ENCODE measurements at regions not wholly inside any gene's neighbourhood (a gene's known extent, or its start where the extent isn't known, plus 50 kb on each side); places are given as distances from the start of the nearest gene placed in this dataset.

- WGBS (ENCODE audit: insufficient coverage), result no CpG with 5 or more reads among the region's 1 CpG
- Histone ChIP-seq H3K27me3 (ENCODE audit: control insufficient read depth, insufficient read depth, low read length) (no peaks in the 10 kb centered on the region), H3K4me3 (ENCODE audit: low read length) (no peak overlapping the region), H3K36me3 (ENCODE audit: control insufficient read depth, insufficient read depth, low read length) (no peaks in the 10 kb centered on the region), H3K4me1 (ENCODE audit: control insufficient read depth, insufficient read depth, low read length) (no peaks in the 10 kb centered on the region), H3K9me3 (replicated peaks; ENCODE audit: control insufficient read depth, low read depth, low read length) (no peaks in the 10 kb centered on the region), H3K27ac (ENCODE audit: low read length) (no peak overlapping the region)
- no peak for DNase-seq
Observed at GRCh38 chr18:65269375-65269774, 481.4 kb upstream of the CDH7 start.

- no peak overlapping the region for H3K4me3 ChIP-seq (ENCODE audit: low read length)
- no peak for DNase-seq
Observed at GRCh38 chr18:65265761-65266160, 485.1 kb upstream of the CDH7 start.

GRCh38 chr18:65260030-65260429 is 490.8 kb upstream of the CDH7 start:
- WGBS (ENCODE audit: insufficient coverage), result no CpG with 5 or more reads among the region's 2 CpGs
- DNase-seq, result no peak
- H3K27me3 ChIP-seq (ENCODE audit: control insufficient read depth, insufficient read depth, low read length), result no peaks in the 10 kb centered on the region
- no peak overlapping the region for H3K27ac ChIP-seq (ENCODE audit: low read length)
- no peaks in the 10 kb centered on the region for H3K36me3 ChIP-seq (ENCODE audit: control insufficient read depth, insufficient read depth, low read length)
- H3K4me1 ChIP-seq (ENCODE audit: control insufficient read depth, insufficient read depth, low read length), result no peaks in the 10 kb centered on the region
- H3K9me3 ChIP-seq (replicated peaks; ENCODE audit: control insufficient read depth, low read depth, low read length), result no peaks in the 10 kb centered on the region
- no peak overlapping the region for H3K4me3 ChIP-seq (ENCODE audit: low read length)

More at GRCh38 chr18:65265761-65266160, 485.1 kb upstream of the CDH7 start:
- H3K36me3 ChIP-seq (ENCODE audit: control insufficient read depth, insufficient read depth, low read length), result no peaks in the 10 kb centered on the region
- H3K4me1 ChIP-seq (ENCODE audit: control insufficient read depth, insufficient read depth, low read length), result no peaks in the 10 kb centered on the region
- H3K27me3 ChIP-seq (ENCODE audit: control insufficient read depth, insufficient read depth, low read length), result no peaks in the 10 kb centered on the region
- H3K27ac ChIP-seq (ENCODE audit: low read length), result no peak overlapping the region
- H3K9me3 ChIP-seq (replicated peaks; ENCODE audit: control insufficient read depth, low read depth, low read length), result no peaks in the 10 kb centered on the region
- WGBS (ENCODE audit: insufficient coverage), result no CpG with 5 or more reads among the region's 1 CpG

GRCh38 chr18:65259403-65259802 is 491.4 kb upstream of the CDH7 start:
- Histone ChIP-seq H3K4me1 (ENCODE audit: control insufficient read depth, insufficient read depth, low read length) (no peaks in the 10 kb centered on the region), H3K4me3 (ENCODE audit: low read length) (no peak overlapping the region), H3K27me3 (ENCODE audit: control insufficient read depth, insufficient read depth, low read length) (no peaks in the 10 kb centered on the region), H3K27ac (ENCODE audit: low read length) (no peak overlapping the region), H3K36me3 (ENCODE audit: control insufficient read depth, insufficient read depth, low read length) (no peaks in the 10 kb centered on the region), H3K9me3 (replicated peaks; ENCODE audit: control insufficient read depth, low read depth, low read length) (no peaks in the 10 kb centered on the region)
- no peak for DNase-seq
- WGBS (ENCODE audit: insufficient coverage), result no CpG with 5 or more reads among the region's 2 CpGs

- Histone ChIP-seq H3K4me3 (ENCODE audit: low read length) (no peak overlapping the region), H3K9me3 (replicated peaks; ENCODE audit: control insufficient read depth, low read depth, low read length) (no peaks in the 10 kb centered on the region), H3K4me1 (ENCODE audit: control insufficient read depth, insufficient read depth, low read length) (no peaks in the 10 kb centered on the region), H3K27ac (ENCODE audit: low read length) (no peak overlapping the region), H3K27me3 (ENCODE audit: control insufficient read depth, insufficient read depth, low read length) (no peaks in the 10 kb centered on the region), H3K36me3 (ENCODE audit: control insufficient read depth, insufficient read depth, low read length) (no peaks in the 10 kb centered on the region)
- WGBS (ENCODE audit: insufficient coverage), result no CpG with 5 or more reads among the region's 1 CpG
- no peak for DNase-seq
Observed at GRCh38 chr18:65257149-65257548, 493.7 kb upstream of the CDH7 start.

GRCh38 chr18:65255417-65255816 is 495.4 kb upstream of the CDH7 start:
- H3K36me3 ChIP-seq (ENCODE audit: control insufficient read depth, insufficient read depth, low read length), result no peaks in the 10 kb centered on the region
- no peaks in the 10 kb centered on the region for H3K9me3 ChIP-seq (replicated peaks; ENCODE audit: control insufficient read depth, low read depth, low read length)
- no peak overlapping the region for H3K27ac ChIP-seq (ENCODE audit: low read length)
- no peak for DNase-seq
- no peak overlapping the region for H3K4me3 ChIP-seq (ENCODE audit: low read length)
- no CpG with 5 or more reads among the region's 2 CpGs for WGBS (ENCODE audit: insufficient coverage)
- H3K27me3 ChIP-seq (ENCODE audit: control insufficient read depth, insufficient read depth, low read length), result no peaks in the 10 kb centered on the region
- H3K4me1 ChIP-seq (ENCODE audit: control insufficient read depth, insufficient read depth, low read length), result no peaks in the 10 kb centered on the region

GRCh38 chr18:65239787-65240186 is 511.0 kb upstream of the CDH7 start:
- WGBS (ENCODE audit: insufficient coverage), result no CpG with 5 or more reads among the region's 1 CpG

GRCh38 chr18:65235966-65236624 is 514.7 kb upstream of the CDH7 start:
- 28% methylated on average over 4 of the region's 7 CpGs for WGBS (ENCODE audit: insufficient coverage)
- H3K27ac ChIP-seq (ENCODE audit: low read length), result no peak overlapping the region

More at GRCh38 chr18:65239787-65240186, 511.0 kb upstream of the CDH7 start:
- Histone ChIP-seq H3K36me3 (ENCODE audit: control insufficient read depth, insufficient read depth, low read length) (no peaks in the 10 kb centered on the region), H3K4me1 (ENCODE audit: control insufficient read depth, insufficient read depth, low read length) (peaks cover 5% of the 10 kb centered on the region), H3K4me3 (ENCODE audit: low read length) (no peak overlapping the region), H3K27me3 (ENCODE audit: control insufficient read depth, insufficient read depth, low read length) (no peaks in the 10 kb centered on the region), H3K9me3 (replicated peaks; ENCODE audit: control insufficient read depth, low read depth, low read length) (no peaks in the 10 kb centered on the region), H3K27ac (ENCODE audit: low read length) (no peak overlapping the region)
- DNase-seq, result no peak

GRCh38 chr18:65230311-65230710 is 520.5 kb upstream of the CDH7 start:
- WGBS (ENCODE audit: insufficient coverage), result 75% methylated on average over 1 of the region's 4 CpGs

More at GRCh38 chr18:65235966-65236624, 514.7 kb upstream of the CDH7 start:
- Histone ChIP-seq H3K4me1 (ENCODE audit: control insufficient read depth, insufficient read depth, low read length) (peaks cover 5% of the 10 kb centered on the region), H3K36me3 (ENCODE audit: control insufficient read depth, insufficient read depth, low read length) (no peaks in the 10 kb centered on the region), H3K9me3 (replicated peaks; ENCODE audit: control insufficient read depth, low read depth, low read length) (no peaks in the 10 kb centered on the region), H3K27me3 (ENCODE audit: control insufficient read depth, insufficient read depth, low read length) (no peaks in the 10 kb centered on the region), H3K4me3 (ENCODE audit: low read length) (no peak overlapping the region)
- peak; percentile 56 for DNase-seq

GRCh38 chr18:65227970-65228369 is 522.8 kb upstream of the CDH7 start:
- WGBS (ENCODE audit: insufficient coverage), result 60% methylated on average over 1 of the region's 3 CpGs
- no peak for DNase-seq

More at GRCh38 chr18:65230311-65230710, 520.5 kb upstream of the CDH7 start:
- Histone ChIP-seq H3K27me3 (ENCODE audit: control insufficient read depth, insufficient read depth, low read length) (no peaks in the 10 kb centered on the region), H3K9me3 (replicated peaks; ENCODE audit: control insufficient read depth, low read depth, low read length) (no peaks in the 10 kb centered on the region), H3K36me3 (ENCODE audit: control insufficient read depth, insufficient read depth, low read length) (no peaks in the 10 kb centered on the region), H3K4me3 (ENCODE audit: low read length) (no peak overlapping the region), H3K4me1 (ENCODE audit: control insufficient read depth, insufficient read depth, low read length) (no peaks in the 10 kb centered on the region), H3K27ac (ENCODE audit: low read length) (no peak overlapping the region)
- no peak for DNase-seq

GRCh38 chr18:65221736-65222135 is 529.1 kb upstream of the CDH7 start:
- Histone ChIP-seq H3K27ac (ENCODE audit: low read length) (no peak overlapping the region), H3K9me3 (replicated peaks; ENCODE audit: control insufficient read depth, low read depth, low read length) (no peaks in the 10 kb centered on the region), H3K36me3 (ENCODE audit: control insufficient read depth, insufficient read depth, low read length) (no peaks in the 10 kb centered on the region), H3K27me3 (ENCODE audit: control insufficient read depth, insufficient read depth, low read length) (no peaks in the 10 kb centered on the region), H3K4me3 (ENCODE audit: low read length) (no peak overlapping the region), H3K4me1 (ENCODE audit: control insufficient read depth, insufficient read depth, low read length) (no peaks in the 10 kb centered on the region)
- no peak for DNase-seq
- no CpG with 5 or more reads among the region's 1 CpG for WGBS (ENCODE audit: insufficient coverage)

More at GRCh38 chr18:65227970-65228369, 522.8 kb upstream of the CDH7 start:
- Histone ChIP-seq H3K27me3 (ENCODE audit: control insufficient read depth, insufficient read depth, low read length) (no peaks in the 10 kb centered on the region), H3K4me3 (ENCODE audit: low read length) (no peak overlapping the region), H3K36me3 (ENCODE audit: control insufficient read depth, insufficient read depth, low read length) (no peaks in the 10 kb centered on the region), H3K4me1 (ENCODE audit: control insufficient read depth, insufficient read depth, low read length) (no peaks in the 10 kb centered on the region), H3K9me3 (replicated peaks; ENCODE audit: control insufficient read depth, low read depth, low read length) (no peaks in the 10 kb centered on the region), H3K27ac (ENCODE audit: low read length) (no peak overlapping the region)

Data from muscle of leg (tissue), 3 donors.